CD4-positive, alpha-beta T cell (primary cell): ENCODE measurements at regions not wholly inside any gene's neighbourhood (a gene's known extent, or its start where the extent isn't known, plus 50 kb on each side); places are given as distances from the start of the nearest gene placed in this dataset.

Source experiments
- ATAC-seq: fragments of 200-7000 bp; cut with Tn5 transposase; one replicate; pipeline ENCODE4 v1.10.0; 2022; ENCODE audit warnings: mild to moderate bottlenecking; ENCODE audit not compliant: poor library complexity
- CTCF ChIA-PET: fragments of 350-600 bp; sonication (Branson Sonifier 250); formaldehyde crosslinking; loops from one replicate; lab custom pipeline; 2021; ENCODE audit warnings: antibody characterized with exemption, inconsistent platforms; lab: Charles Lee
- POLR2A ChIA-PET: fragments of 350-600 bp; sonication (Branson Sonifier 250); formaldehyde crosslinking; loops from one replicate; lab custom pipeline; 2021; ENCODE audit warnings: antibody characterized with exemption, inconsistent platforms; lab: Charles Lee
- DNase-seq, 14 experiments: peaks; one replicate each; pipeline ENCODE4 v3.0.0-alpha.2; 2013 to 2020; ENCODE audit warnings: mixed read lengths in 2 of 14
- H3K27ac ChIP-seq, 2 donors: one replicate each; pipeline versions ENCODE4 v1.5.1 to v1.7.0; 2013; ENCODE audit warnings: low read length in 2 of 2, low read depth in 1 of 2, mild to moderate bottlenecking in 1 of 2
- H3K27me3 ChIP-seq, 2 experiments: 1 replicate in 1 of 2; 2 replicates in 1 of 2; pipeline versions ENCODE4 v1.6.1 to v1.7.0; 2013; ENCODE audit warnings: low read length in 2 of 2, control low read depth in 1 of 2, mild to moderate bottlenecking in 1 of 2, moderate library complexity in 1 of 2; ENCODE audit not compliant: insufficient read depth in 2 of 2, control insufficient read depth in 1 of 2
- H3K36me3 ChIP-seq: one replicate; pipeline ENCODE4 v1.6.1; 2013; ENCODE audit warnings: low read length, control low read depth; ENCODE audit not compliant: insufficient read depth
- H3K4me1 ChIP-seq: one replicate; pipeline ENCODE4 v1.6.1; 2013; ENCODE audit warnings: low read length, control low read depth; ENCODE audit not compliant: insufficient read depth
- H3K4me3 ChIP-seq: one replicate; pipeline ENCODE4 v1.5.1; 2013; ENCODE audit warnings: mild to moderate bottlenecking, low read length, moderate library complexity
- H3K9me3 ChIP-seq, 2 experiments: 1 replicate in 1 of 2; 2 replicates in 1 of 2; pipeline versions ENCODE4 v1.6.1 to v1.7.0; 2013; ENCODE audit warnings: low read length in 2 of 2, mild to moderate bottlenecking in 2 of 2, control low read depth in 1 of 2, moderate library complexity in 1 of 2; ENCODE audit not compliant: control insufficient read depth in 1 of 2, insufficient read depth in 1 of 2
- H3K27ac Mint-ChIP-seq: one replicate; pipeline ENCODE4 v1.8.0; 2020; ENCODE audit warnings: mixed read lengths
- H3K27me3 Mint-ChIP-seq: one replicate; pipeline ENCODE4 v1.8.0; 2021; ENCODE audit warnings: mixed read lengths
- H3K36me3 Mint-ChIP-seq: one replicate; pipeline ENCODE4 v1.8.0; 2021; ENCODE audit warnings: low read depth, mixed read lengths
- H3K4me1 Mint-ChIP-seq: one replicate; pipeline ENCODE4 v1.8.0; 2021; ENCODE audit warnings: low read depth, mixed read lengths
- H3K4me3 Mint-ChIP-seq: one replicate; pipeline ENCODE4 v1.8.0; 2020; ENCODE audit warnings: mild to moderate bottlenecking, mixed read lengths
- H3K9me3 Mint-ChIP-seq: one replicate; pipeline ENCODE4 v1.8.0; 2020; ENCODE audit warnings: mixed read lengths
- CTCF ChIP-seq: fragments of 200-600 bp; IDR thresholded peaks from one replicate; pipeline ENCODE4 v1.8.0; 2022; ENCODE audit warnings: antibody characterized with exemption, mild to moderate bottlenecking
- intact Hi-C, 2 experiments: fragments of 100-400 bp; cut with DNase I in 1 of 2; cut with micrococcal nuclease in 1 of 2; formaldehyde crosslinking; loops; one replicate each; pipeline versions ENCODE4 v1.15.1 to v1.9.0; 2023 to 2025; cut with DNase I, micrococcal nuclease

- no peaks in the 10 kb centered on the region for H3K36me3 Mint-ChIP-seq
- Histone ChIP-seq H3K27ac (no peak overlapping the region), H3K36me3 (no peaks in the 10 kb centered on the region), H3K9me3 (no peaks in the 10 kb centered on the region), H3K27me3 (no peaks in the 10 kb centered on the region), H3K4me1 (no peaks in the 10 kb centered on the region), H3K4me3 (no peak overlapping the region)
- no peaks in the 10 kb centered on the region for H3K9me3 Mint-ChIP-seq
- intact Hi-C loops = no loop called here
- TF ChIP-seq CTCF = no peak
- DNase-seq = no peak
- POLR2A ChIA-PET = no interaction called here
- ATAC-seq = no peak
- H3K4me1 Mint-ChIP-seq = no peaks in the 10 kb centered on the region
- H3K4me3 Mint-ChIP-seq = no peak overlapping the region
- CTCF ChIA-PET = interaction anchor here (0.7 kb wide), 1 partner anchor 11 kb away, joined by 3 read pairs; no protein-coding TSS in a partner anchor
- peaks cover 15% of the 10 kb centered on the region for H3K27me3 Mint-ChIP-seq
- H3K27ac Mint-ChIP-seq = no peak overlapping the region
These were observed 199.6 kb downstream of the TTLL2 start for GRCh38 chr6:167524261-167525111.

GRCh38 chr6:167525774-167526173, 200.9 kb downstream of the TTLL2 start:
- DNase-seq (no peak), ATAC-seq (no peak)
- POLR2A ChIA-PET = no interaction called here
- Mint-ChIP-seq H3K27me3 (peaks cover 15% of the 10 kb centered on the region), H3K9me3 (no peaks in the 10 kb centered on the region), H3K36me3 (no peaks in the 10 kb centered on the region), H3K4me1 (no peaks in the 10 kb centered on the region), H3K27ac (no peak overlapping the region), H3K4me3 (no peak overlapping the region)
- H3K9me3 ChIP-seq = no peaks in the 10 kb centered on the region
- no peaks in the 10 kb centered on the region for H3K36me3 ChIP-seq
- TF ChIP-seq CTCF = no peak
- H3K4me3 ChIP-seq = no peak overlapping the region
- intact Hi-C loops = no loop called here
- no peak overlapping the region for H3K27ac ChIP-seq
- CTCF ChIA-PET = interaction anchor here (0.7 kb wide), 1 partner anchor 12 kb away, joined by 3 read pairs; no protein-coding TSS in a partner anchor
- no peaks in the 10 kb centered on the region for H3K27me3 ChIP-seq
- H3K4me1 ChIP-seq = no peaks in the 10 kb centered on the region

- Mint-ChIP-seq H3K4me3 (no peak overlapping the region), H3K27me3 (peaks cover 18% of the 10 kb centered on the region), H3K9me3 (no peaks in the 10 kb centered on the region), H3K36me3 (no peaks in the 10 kb centered on the region), H3K27ac (no peak overlapping the region), H3K4me1 (no peaks in the 10 kb centered on the region)
- no peak overlapping the region for H3K4me3 ChIP-seq
- no peak for TF ChIP-seq CTCF
- no peaks in the 10 kb centered on the region for H3K27me3 ChIP-seq
- DNase-seq = no peak
- POLR2A ChIA-PET = no interaction called here
- CTCF ChIA-PET = no interaction called here
- ATAC-seq = no peak
- no peaks in the 10 kb centered on the region for H3K9me3 ChIP-seq
- H3K27ac ChIP-seq = no peak overlapping the region
- intact Hi-C loops = no loop called here
- no peaks in the 10 kb centered on the region for H3K36me3 ChIP-seq
- no peaks in the 10 kb centered on the region for H3K4me1 ChIP-seq
These were observed 201.8 kb downstream of the TTLL2 start for GRCh38 chr6:167526465-167527368.
